NK-92 treated with Interleukin-12 subunit alpha and Interleukin-12 subunit beta, amount 100 ng/mL, for 24 hours (cell line): ENCODE measurements at regions not wholly inside any gene's neighbourhood (a gene's known extent, or its start where the extent isn't known, plus 50 kb on each side); places are given as distances from the start of the nearest gene placed in this dataset.

Experiments used
- DNase-seq: peaks from one replicate; lab custom pipeline; 2025; lab: John Stamatoyannopoulos, UW

GRCh38 chr5:34533582-34534522 is 122.3 kb upstream of the RAI14 start:
- DNase-seq = no peak

GRCh38 chr5:34534523-34535103 is 121.5 kb upstream of the RAI14 start:
- DNase-seq = no peak

- no peak for DNase-seq
Observed at GRCh38 chr5:34535433-34535832, 120.7 kb upstream of the RAI14 start.

- no peak for DNase-seq
Observed at GRCh38 chr5:34535944-34536623, 120.0 kb upstream of the RAI14 start.

- no peak for DNase-seq
Observed at GRCh38 chr5:34536699-34537098, 119.4 kb upstream of the RAI14 start.

GRCh38 chr5:34538026-34538672 is 118.0 kb upstream of the RAI14 start:
- peak; percentile 2 for DNase-seq

- DNase-seq = no peak
Observed at GRCh38 chr5:34539183-34539582, 116.9 kb upstream of the RAI14 start.

GRCh38 chr5:34541067-34541466 is 115.1 kb upstream of the RAI14 start:
- DNase-seq = no peak

GRCh38 chr5:34542818-34543217 is 113.3 kb upstream of the RAI14 start:
- no peak for DNase-seq

GRCh38 chr5:34543687-34544086 is 112.4 kb upstream of the RAI14 start:
- no peak for DNase-seq

- DNase-seq = no peak
Observed at GRCh38 chr5:34544403-34544802, 111.7 kb upstream of the RAI14 start.

GRCh38 chr5:34545164-34545563 is 111.0 kb upstream of the RAI14 start:
- DNase-seq = no peak

- DNase-seq = no peak
Observed at GRCh38 chr5:34545626-34546025, 110.5 kb upstream of the RAI14 start.

- DNase-seq = no peak
Observed at GRCh38 chr5:34547300-34548085, 108.6 kb upstream of the RAI14 start.

- DNase-seq = no peak
Observed at GRCh38 chr5:34548086-34548403, 108.1 kb upstream of the RAI14 start.

- no peak for DNase-seq
Observed at GRCh38 chr5:34550247-34550646, 105.9 kb upstream of the RAI14 start.

GRCh38 chr5:34550964-34551363 is 105.2 kb upstream of the RAI14 start:
- no peak for DNase-seq

GRCh38 chr5:34551911-34552433 is 104.2 kb upstream of the RAI14 start:
- no peak for DNase-seq

- DNase-seq = no peak
Observed at GRCh38 chr5:34552686-34553085, 103.4 kb upstream of the RAI14 start.

GRCh38 chr5:34553581-34553980 is 102.5 kb upstream of the RAI14 start:
- no peak for DNase-seq

- DNase-seq = no peak
Observed at GRCh38 chr5:34554641-34555040, 101.5 kb upstream of the RAI14 start.
